Urothelium cell line (cell line): ENCODE measurements at regions not wholly inside any gene's neighbourhood (a gene's known extent, or its start where the extent isn't known, plus 50 kb on each side); places are given as distances from the start of the nearest gene placed in this dataset.

Source experiments
- DNase-seq: peaks from one replicate; pipeline ENCODE4 v3.0.0; 2011; ENCODE audit warnings: low spot score, mixed read lengths
- FAIRE-seq: peaks from 2 replicates; lab custom pipeline; 2011; peaks lifted over from hg19 to GRCh38; lab: Jason Lieb, UNC

- DNase-seq (no peak), FAIRE-seq (no peak)
These were observed 139.8 kb upstream of the BACH2 start for GRCh38 chr6:90436403-90436802.

GRCh38 chr6:90435207-90435899 is 138.7 kb upstream of the BACH2 start:
- DNase-seq (no peak), FAIRE-seq (no peak)

DNA sequence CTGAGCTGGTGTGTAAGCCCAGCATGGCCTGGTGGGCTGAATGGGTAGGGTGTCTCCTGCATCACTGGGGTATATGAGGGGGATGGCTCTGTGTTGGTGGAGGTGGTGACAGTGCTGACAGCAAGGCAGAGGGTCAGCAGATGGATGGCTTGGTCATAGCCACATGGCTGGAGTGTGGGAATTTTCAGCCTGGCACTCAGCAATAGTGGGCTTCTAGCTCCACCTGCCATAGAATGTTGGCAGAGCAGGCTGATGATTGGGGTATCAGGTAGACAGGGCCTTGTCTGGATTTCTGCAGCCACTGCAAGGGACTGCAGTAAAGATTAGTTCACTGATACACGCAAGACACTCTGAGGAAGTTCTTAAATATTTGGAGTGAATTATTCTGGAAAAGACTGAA is 137.5 kb upstream of the BACH2 start:
- DNase-seq (no peak), FAIRE-seq (no peak)

DNA sequence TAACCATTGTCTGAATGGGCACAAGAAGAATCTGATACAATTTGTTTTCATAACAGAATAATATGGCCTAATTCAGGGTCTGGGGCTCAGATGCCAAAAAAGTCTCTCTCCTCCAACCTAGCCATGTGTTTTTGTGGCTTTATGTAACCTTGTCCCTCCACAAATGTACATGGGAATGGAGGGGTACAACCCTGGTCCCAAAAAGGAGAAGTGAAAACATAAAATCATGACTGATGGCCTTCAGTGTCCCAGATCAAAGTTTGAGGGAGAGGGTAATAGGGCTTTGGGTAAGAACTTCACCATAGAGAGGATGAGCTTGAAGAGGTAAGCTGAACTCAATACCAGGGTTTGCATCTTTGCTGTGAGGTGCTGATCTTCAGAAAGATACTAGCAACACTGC is 136.3 kb upstream of the BACH2 start:
- FAIRE-seq: no peak
- no peak for DNase-seq

DNA sequence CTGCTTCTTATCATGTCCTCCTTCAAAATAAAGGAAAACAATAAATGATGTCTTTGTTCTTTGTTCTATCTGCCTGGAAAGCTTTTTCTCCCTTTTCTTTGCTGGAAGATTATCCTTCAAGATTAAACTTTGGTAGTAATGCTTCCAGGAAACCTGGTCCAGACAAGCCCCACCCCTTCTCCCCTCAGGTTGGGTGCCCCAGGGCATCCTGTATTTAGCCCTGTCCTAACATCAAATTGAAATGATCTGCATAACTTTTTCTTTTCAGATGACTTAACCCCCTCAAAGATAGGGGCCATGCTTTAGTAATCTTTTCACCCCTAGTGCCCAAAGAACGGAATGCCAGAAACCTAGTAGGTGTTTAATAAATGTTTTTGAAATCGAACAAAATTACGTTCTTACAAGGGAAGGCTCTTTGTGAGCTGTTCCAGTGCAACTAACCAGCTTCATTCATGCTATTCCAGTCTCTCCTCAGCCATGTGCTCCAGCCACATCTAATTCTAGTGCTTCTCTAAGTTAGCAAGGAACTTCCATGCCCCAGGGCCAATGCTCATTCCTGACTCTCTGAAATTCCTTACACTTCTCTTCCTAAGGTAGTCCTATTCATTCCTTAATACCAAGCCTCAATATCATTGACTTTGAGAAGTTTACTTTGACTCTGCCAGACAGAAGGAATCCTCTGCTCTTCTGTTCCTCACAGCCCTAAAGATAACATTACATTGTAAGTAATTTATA is 135.6 kb upstream of the BACH2 start:
- DNase-seq: no peak
- FAIRE-seq: no peak

- no peak for FAIRE-seq
- no peak for DNase-seq
These were observed 134.9 kb upstream of the BACH2 start for GRCh38 chr6:90431576-90431975.

DNA sequence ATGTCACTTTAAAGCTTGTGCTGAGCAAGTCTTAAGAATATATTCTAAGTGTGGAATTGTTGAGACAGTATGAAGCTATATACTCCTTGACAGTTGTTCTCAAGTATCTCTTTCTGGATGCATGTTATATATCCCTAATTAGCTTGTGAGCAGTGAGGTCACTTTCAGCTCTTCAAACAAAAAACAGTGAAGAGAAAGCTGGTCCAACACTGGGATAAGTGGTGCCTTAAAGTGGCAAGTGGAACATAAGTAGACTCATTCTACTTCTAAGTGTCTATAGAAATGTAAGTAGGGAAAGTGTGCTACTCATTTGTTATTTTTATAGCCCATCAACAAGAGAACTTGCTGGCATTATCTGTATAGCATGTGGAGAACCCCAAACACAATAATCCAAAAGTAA is 133.1 kb upstream of the BACH2 start:
- no peak for DNase-seq
- FAIRE-seq: no peak

DNA sequence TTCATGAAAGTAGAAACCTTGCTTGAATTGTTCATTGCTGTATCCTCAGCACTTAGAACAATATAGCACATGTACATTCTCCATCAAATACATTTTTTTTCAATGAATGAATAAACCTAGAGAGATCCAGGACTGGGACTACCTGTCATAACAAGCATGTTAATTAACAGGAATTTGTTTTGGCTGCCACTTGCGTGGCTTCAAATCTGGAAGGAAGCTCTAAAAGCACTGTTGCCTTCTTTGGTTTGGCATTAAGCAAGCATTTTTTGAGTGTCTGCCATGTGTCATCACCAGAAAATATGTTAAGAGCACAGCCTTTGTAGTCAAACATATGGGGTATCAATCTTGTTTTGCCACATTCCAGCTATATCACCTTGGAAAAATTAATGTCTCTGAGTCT is 131.9 kb upstream of the BACH2 start:
- FAIRE-seq (no peak), DNase-seq (no peak)

GRCh38 chr6:90425161-90425641 is 128.6 kb upstream of the BACH2 start:
- FAIRE-seq: no peak
- no peak for DNase-seq

GRCh38 chr6:90424580-90424979 is 127.9 kb upstream of the BACH2 start:
- DNase-seq (no peak), FAIRE-seq (no peak)

GRCh38 chr6:90421666-90422065 is 125.0 kb upstream of the BACH2 start:
- DNase-seq (no peak), FAIRE-seq (no peak)

- FAIRE-seq (no peak), DNase-seq (no peak)
These were observed 123.9 kb upstream of the BACH2 start for GRCh38 chr6:90420500-90420899.

- DNase-seq (no peak), FAIRE-seq (no peak)
These were observed 120.7 kb upstream of the BACH2 start for GRCh38 chr6:90417385-90417784.

DNA sequence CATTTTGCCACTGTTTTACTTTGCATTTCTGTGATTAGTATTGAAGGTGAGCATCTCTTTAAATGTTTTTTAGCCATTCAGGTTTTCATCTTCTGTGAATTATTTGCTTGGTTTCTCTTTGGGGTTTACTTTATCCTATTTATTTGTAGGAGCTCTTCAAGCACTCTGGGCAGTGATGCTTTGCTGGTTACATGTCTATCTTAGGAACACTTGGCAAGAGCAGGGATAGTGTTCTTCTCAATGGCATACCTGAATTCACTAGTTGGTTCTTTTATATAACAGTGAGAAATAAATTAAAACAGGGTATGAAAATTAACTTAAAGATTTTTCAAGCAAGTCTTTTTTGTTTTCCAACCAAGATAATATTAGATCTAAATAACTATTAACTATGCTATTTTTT is 119.7 kb upstream of the BACH2 start:
- FAIRE-seq: no peak

GRCh38 chr6:90415178-90415577 is 118.5 kb upstream of the BACH2 start:
- DNase-seq (no peak), FAIRE-seq (no peak)

More for the DNA sequence above, 119.7 kb upstream of the BACH2 start:
- DNase-seq: no peak

DNA sequence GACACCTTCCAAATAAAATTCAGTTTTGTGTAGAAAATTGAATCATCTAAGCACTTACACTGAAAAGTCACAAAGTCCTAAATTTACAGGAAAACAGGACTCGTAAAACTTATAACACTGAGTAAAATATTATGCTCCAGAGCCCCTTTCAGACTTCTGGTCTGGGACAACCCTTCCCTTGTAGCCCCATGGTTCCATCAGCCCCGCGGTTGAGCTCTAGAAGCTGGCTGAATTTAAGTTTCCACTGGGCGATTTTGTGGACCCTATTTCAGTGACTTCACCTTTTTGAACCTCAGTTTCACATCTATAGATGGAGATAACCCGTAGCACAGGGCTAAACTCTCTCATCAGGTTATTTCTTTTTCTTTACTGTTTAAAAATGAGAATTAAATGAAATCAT is 117.7 kb upstream of the BACH2 start:
- no peak for FAIRE-seq
- DNase-seq: no peak

DNA sequence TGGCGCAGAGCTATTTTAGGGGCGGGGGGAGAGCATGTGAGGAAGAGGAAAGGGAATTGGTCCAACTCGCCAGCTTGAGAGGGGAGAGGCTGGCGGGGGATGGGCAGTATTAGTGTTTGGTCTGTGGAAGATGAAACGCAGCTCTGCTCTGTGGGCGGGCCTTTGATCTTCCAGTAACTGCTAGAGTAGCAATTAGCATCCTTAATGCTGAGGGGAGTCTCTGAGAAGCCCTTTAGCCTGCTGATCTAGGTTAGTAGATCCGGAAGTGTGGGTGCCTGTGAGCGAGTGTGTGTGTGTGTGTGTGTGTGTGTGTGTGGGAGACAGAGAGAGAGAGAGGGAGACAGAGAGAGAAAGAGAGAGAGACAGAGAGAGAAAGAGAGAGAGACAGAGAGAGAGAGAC is 117.2 kb upstream of the BACH2 start:
- DNase-seq: no peak
- no peak for FAIRE-seq

- DNase-seq: no peak
- no peak for FAIRE-seq
These were observed 116.8 kb upstream of the BACH2 start for GRCh38 chr6:90413396-90413795.

DNA sequence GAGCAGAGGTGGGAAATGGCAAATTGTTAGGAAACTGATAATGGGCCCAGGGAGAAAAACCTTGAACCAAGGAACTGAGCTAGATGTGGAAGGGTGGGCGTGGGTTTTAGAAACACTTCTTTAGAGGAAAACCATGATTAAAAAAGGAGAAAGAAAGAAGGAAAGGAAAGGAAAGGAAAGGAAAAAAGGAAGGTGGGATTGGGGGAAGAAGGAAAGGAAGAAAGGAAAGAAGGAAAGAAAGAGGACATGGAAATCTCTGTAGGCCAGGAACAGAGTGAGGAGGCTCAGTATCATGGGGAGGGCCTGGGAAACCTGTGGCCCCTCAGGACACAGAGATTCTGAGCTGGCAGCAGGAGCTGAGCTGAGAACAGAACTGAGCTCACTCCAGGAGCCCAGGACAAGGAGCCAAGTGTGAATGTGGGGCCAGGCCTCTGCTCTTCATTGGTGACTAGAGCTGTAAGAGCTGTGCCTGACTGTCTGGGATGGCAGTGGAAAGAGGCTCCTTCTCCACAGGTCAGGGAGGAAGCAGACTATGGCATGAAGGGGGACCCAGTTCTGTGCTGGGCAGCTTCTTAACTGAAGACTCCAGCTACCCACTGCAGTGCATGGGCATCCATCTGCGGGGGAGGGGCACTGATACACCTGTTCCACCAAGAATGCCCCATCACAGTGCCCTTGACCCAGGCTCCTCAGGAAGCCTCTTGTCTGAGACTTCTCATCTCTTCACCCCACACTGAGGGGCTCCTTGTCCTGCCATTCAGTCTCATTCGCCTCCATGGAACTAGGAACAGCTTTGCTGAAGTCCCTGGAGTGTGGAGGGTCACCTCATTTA is 116.1 kb upstream of the BACH2 start:
- no peak for DNase-seq
- no peak for FAIRE-seq

DNA sequence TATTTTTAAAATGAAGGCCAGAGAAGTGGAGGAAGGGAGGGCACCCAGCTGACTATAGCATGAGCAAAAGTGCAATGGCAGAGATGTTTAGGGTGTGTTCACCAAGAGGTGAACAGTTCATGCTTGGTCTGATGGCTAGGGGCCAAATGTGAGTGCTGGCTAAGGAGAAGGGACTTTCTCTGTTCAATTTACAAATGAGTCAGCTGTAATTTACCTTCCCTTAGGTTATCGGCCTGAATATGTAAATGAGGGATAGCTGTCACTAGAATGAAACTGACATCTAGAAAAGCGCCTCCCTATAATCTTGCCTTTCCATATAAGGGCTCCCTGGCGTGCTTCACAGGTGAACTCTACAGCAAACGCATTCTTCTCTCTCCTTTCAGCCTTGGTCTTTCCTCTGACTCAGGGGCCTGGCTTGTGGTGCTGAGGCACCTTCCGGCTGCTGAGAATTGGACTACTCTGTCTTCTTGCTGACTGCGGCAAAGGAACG is 114.7 kb upstream of the BACH2 start:
- FAIRE-seq (no peak), DNase-seq (peak; percentile 70)

DNA sequence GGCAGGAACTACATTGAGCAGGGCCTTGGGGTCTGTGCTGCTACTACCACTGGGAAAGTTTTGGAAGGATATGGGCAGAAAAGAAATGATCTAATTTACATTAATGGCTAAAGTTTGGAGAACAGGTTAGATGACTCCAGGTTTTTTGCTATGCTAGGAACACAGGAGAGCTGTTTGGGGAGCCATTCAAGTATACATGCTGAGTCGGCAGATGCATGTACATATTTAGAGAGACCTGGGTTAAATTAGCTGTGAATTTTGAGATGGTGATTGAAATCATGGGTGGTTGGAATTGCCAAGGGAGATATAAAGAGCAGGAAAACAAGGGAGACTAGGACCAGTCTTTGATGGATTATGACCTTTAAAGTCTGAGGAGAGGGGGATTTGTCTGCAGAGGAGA is 113.1 kb upstream of the BACH2 start:
- FAIRE-seq (no peak), DNase-seq (no peak)
